ENCODE measurements at regions not wholly inside any gene's neighbourhood (a gene's known extent, or its start where the extent isn't known, plus 50 kb on each side); places are given as distances from the start of the nearest gene placed in this dataset.

- H3K9me3 ChIP-seq (ENCODE audit: low read depth): no peaks in the 10 kb centered on the region
- peaks cover 2% of the 10 kb centered on the region for H3K9me3 Mint-ChIP-seq
- H3K4me1 Mint-ChIP-seq: peaks cover 10% of the 10 kb centered on the region
- H3K36me3 ChIP-seq: no peaks in the 10 kb centered on the region
- H3K4me3 ChIP-seq: no peak overlapping the region
- no peak for TF ChIP-seq CTCF (IDR thresholded peaks at IDR 0.05)
- TF ChIP-seq EZH2phosphoT487 (IDR thresholded peaks at IDR 0.05): no peak
- no peak for TF ChIP-seq EZH2 (IDR thresholded peaks at IDR 0.05)
- H3K27me3 Mint-ChIP-seq (ENCODE audit: insufficient read depth, low read depth): peaks cover 8% of the 10 kb centered on the region
- H4K20me1 ChIP-seq (ENCODE audit: low read depth): no peaks in the 10 kb centered on the region
- H3K79me2 ChIP-seq (ENCODE audit: low read depth): no peaks in the 10 kb centered on the region
- no peak overlapping the region for H3K4me2 ChIP-seq
- no peak overlapping the region for H2AFZ ChIP-seq (replicated peaks)
- H3K9ac ChIP-seq: no peak overlapping the region
- H3K4me1 ChIP-seq: no peaks in the 10 kb centered on the region
- H3F3A ChIP-seq (ENCODE audit: low read depth): no peaks in the 10 kb centered on the region
- H3K4me3 Mint-ChIP-seq: no peak overlapping the region
- H3K27ac Mint-ChIP-seq: no peak overlapping the region
- no peaks in the 10 kb centered on the region for H3K36me3 Mint-ChIP-seq
- no peak overlapping the region for H3K27ac ChIP-seq
- no peaks in the 10 kb centered on the region for H3K27me3 ChIP-seq
- no peak for DNase-seq (ENCODE audit: low spot score)
Measured at GRCh38 chr18:76558881-76559667, 64.0 kb upstream of the ZNF516 start.

- Mint-ChIP-seq H3K36me3 (no peaks in the 10 kb centered on the region), H3K4me1 (peaks cover 10% of the 10 kb centered on the region), H3K4me3 (no peak overlapping the region), H3K27ac (no peak overlapping the region), H3K9me3 (no peaks in the 10 kb centered on the region), H3K27me3 (ENCODE audit: insufficient read depth, low read depth) (peaks cover 8% of the 10 kb centered on the region)
- TF ChIP-seq EZH2phosphoT487 (IDR thresholded peaks at IDR 0.05): no peak
- TF ChIP-seq EZH2 (IDR thresholded peaks at IDR 0.05): no peak
- TF ChIP-seq CTCF (IDR thresholded peaks at IDR 0.05): no peak
- Histone ChIP-seq H3K4me2 (no peak overlapping the region), H3K27ac (no peak overlapping the region), H3K27me3 (no peaks in the 10 kb centered on the region), H3K4me3 (no peak overlapping the region), H3K9me3 (ENCODE audit: low read depth) (no peaks in the 10 kb centered on the region), H3F3A (ENCODE audit: low read depth) (no peaks in the 10 kb centered on the region), H3K4me1 (no peaks in the 10 kb centered on the region), H3K36me3 (no peaks in the 10 kb centered on the region), H3K79me2 (ENCODE audit: low read depth) (no peaks in the 10 kb centered on the region), H3K9ac (no peak overlapping the region), H2AFZ (replicated peaks) (no peak overlapping the region), H4K20me1 (ENCODE audit: low read depth) (no peaks in the 10 kb centered on the region)
- DNase-seq (ENCODE audit: low spot score): no peak
Measured at GRCh38 chr18:76557026-76557575, 62.1 kb upstream of the ZNF516 start.

GRCh38 chr18:76554547-76555222 is 59.6 kb upstream of the ZNF516 start:
- no peak overlapping the region for H3K9ac ChIP-seq
- H3K4me1 Mint-ChIP-seq: peaks cover 8% of the 10 kb centered on the region
- no peaks in the 10 kb centered on the region for H4K20me1 ChIP-seq (ENCODE audit: low read depth)
- no peak overlapping the region for H3K27ac Mint-ChIP-seq
- peaks cover 2% of the 10 kb centered on the region for H3K36me3 Mint-ChIP-seq
- H3K4me3 Mint-ChIP-seq: no peak overlapping the region
- H3K9me3 Mint-ChIP-seq: peaks cover 4% of the 10 kb centered on the region
- no peaks in the 10 kb centered on the region for H3K36me3 ChIP-seq
- H3K9me3 ChIP-seq (ENCODE audit: low read depth): no peaks in the 10 kb centered on the region
- H3K27me3 Mint-ChIP-seq (ENCODE audit: insufficient read depth, low read depth): no peaks in the 10 kb centered on the region
- no peaks in the 10 kb centered on the region for H3K79me2 ChIP-seq (ENCODE audit: low read depth)
- no peaks in the 10 kb centered on the region for H3K4me1 ChIP-seq
- no peak overlapping the region for H3K4me3 ChIP-seq
- no peak for DNase-seq (ENCODE audit: low spot score)
- no peaks in the 10 kb centered on the region for H3K27me3 ChIP-seq
- no peaks in the 10 kb centered on the region for H3F3A ChIP-seq (ENCODE audit: low read depth)
- H3K4me2 ChIP-seq: no peak overlapping the region
- H2AFZ ChIP-seq (replicated peaks): no peak overlapping the region
- TF ChIP-seq EZH2phosphoT487 (IDR thresholded peaks at IDR 0.05): no peak
- no peak for TF ChIP-seq CTCF (IDR thresholded peaks at IDR 0.05)
- no peak overlapping the region for H3K27ac ChIP-seq

Measured in neural progenitor cell (in vitro differentiated cells).